GM21515 (cell line): ENCODE measurements at regions not wholly inside any gene's neighbourhood (a gene's known extent, or its start where the extent isn't known, plus 50 kb on each side); places are given as distances from the start of the nearest gene placed in this dataset.
"Not testable (repeated sequence)": the region's sequence is repeated elsewhere in the genome, so short reads cannot be mapped to it uniquely, and the experiment has no call there.

ENCODE experiments used
- ATAC-seq: cut with Tn5 transposase; IDR thresholded peaks from one replicate; pipeline ENCODE4 v1.9.1; 2021; ENCODE audit not compliant: unreplicated experiment

DNA sequence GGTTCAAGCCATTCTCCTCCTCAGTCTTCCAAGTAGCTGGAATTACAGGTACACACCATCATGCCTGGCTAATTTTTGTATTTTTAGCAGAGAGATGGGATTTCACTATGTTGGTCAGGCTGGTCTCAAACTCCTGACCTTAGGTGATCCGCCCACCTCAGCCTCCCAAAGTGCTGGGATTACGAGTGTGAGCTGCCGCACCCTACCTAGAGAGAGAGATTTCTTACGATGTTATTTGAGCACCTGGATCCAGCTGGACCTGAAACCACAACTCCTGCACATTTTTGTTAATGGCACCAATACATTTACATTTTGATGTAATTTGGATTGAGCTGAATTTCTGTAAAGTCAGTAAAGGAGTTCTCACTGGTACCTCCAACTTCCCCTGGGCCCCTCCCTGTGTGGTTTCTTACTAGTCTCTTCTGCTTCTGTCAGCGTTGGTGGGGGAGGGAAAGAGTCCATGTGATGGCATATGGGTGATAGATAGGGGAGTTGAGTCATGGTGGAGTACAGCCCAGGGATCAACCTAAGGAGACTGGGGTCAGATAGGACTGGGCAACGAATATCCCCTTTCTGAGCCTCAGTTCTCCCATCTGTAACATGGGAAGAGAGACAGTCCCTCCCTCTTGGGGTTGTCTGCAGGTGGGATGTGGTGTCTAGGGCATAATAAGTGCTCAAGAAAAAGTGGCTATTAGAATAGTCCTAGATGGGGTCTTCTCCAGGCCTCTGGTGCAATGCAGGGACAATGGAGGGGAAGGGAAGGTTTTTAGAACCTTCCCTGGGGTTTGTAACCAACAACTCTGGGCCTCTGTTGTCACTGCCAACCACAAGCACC lies 83.3 kb upstream of the MED13L start:
- ATAC-seq: no peak

DNA sequence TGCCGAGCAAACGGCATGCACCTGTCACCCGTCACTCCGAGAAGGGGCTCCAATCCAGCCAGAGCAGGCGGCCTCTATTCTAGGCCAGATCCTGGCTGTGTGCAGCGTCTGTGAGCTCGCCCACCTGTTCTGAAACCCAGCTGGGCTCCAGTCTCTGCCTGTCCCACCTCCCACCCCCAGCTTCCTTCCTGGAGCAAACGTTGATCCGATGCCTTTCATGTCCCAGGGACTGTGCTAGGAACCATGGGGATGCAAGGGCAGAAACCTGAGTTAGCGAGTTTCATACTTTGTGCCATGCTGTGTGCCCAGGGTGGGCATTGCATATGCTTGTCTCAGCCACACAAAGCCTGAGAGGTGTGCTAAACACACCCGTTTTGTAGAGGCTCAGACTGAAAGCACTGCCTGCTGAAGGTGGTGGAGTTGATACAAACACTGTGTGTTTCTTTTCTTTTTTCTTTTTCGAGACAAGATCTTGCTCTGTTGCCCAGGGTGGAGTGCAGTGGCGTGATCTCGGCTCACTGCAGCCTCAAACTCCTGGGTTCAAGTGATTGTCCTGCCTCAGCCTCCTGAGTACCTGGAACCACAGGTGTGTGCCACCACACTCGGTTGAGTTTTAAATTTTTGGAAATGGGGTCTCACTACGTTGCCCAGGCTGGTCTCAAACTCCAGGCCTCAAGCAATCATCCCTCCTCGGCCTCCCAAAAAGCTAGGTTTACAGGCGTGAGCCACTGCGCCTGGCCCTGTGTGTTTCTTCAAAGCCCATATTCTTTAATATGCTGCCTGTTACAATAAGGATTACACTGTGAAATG lies 84.1 kb upstream of the MED13L start:
- no peak for ATAC-seq

DNA sequence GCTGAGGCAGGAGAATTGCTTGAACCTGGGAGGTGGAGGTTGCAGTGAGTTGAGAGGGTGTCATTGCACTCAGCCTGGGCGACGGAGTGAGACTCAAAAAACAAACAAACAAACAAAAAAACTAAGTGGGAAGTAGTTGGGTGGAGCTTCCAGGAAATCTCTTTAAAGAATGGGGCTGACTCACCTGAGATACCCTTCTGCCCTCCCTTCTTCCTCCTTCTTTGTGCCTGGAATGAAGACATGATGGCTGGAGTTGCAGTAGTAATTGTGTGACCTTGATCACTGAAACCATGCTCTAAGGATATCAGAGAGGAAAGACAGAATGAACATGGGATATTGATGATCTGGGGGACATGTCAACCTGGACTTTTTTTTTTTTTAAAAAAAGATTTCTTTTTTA lies 87.6 kb upstream of the MED13L start:
- no peak for ATAC-seq

DNA sequence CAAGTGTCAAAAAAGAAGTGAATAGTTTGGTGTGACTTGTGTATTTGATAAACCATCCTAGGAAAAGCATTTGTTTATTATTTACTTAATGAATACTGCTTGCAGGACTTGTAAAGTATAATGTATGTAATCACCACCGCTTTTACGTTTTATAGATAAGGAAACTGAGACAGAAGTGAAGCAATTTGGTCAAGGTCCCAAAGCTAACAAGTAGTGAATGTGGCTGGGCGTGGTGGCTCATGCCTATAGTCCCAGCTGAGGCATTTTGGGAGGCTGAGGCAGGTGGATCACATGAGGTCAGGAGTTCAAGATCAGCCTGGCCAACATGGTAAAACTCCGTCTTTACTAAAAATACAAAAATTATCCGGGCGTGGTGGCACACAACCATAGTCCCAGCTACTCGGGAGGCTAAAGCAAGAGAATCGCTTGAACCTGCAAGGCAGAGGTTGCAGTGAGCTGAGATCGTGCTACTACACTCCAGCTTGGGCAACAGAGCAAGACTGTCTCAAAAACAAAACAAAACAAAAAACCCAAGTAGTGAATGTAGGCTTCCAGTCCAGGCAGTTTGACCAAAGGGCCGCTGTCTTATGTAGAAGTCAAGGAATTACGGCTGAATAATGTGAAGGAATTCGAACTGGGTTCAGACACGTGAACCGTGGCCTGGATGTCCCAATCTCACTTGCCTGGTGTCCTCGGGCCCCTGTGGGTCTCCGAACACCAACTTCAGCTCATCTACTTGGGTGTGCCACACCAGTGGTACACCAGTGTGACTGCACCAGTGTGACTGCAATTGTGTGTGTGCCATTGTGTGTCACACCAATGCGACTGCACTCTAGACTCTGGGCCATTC lies 88.3 kb upstream of the MED13L start:
- ATAC-seq: no peak

DNA sequence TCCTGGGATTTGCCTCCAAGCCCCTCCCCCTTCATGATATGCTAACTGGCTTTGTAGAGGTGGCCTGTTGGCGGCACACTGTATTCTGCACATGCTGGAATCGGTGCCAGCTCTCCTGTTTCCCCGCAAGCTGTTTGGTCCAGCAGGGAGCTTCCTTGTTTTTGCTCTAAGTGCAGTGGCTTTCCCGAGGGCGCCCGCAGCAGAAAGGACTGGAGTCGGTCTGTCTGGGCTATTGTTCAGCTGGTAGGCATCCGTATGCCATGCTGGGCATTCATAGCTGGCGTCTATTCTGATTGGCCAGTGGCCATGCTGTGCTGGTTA lies 88.9 kb upstream of the MED13L start:
- ATAC-seq: no peak

DNA sequence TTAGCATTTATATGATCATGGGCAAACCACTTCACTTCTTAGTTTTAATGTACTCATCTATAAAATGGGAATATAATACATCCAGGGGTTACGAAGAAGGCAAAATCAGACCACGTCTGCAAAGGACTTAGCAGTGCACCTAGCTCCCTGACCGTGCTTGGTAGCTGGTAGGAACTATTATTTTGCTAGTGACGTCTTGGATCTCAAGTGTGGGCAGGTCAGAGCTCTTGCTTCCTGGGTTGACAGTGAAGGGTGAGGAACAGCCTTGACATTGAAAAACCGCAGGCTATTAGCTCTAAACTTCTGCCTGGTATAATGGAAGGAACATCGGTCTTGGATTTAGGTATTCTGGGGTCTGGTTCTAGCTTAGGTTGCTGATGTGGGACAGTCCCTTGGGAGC lies 89.3 kb upstream of the MED13L start:
- no peak for ATAC-seq

DNA sequence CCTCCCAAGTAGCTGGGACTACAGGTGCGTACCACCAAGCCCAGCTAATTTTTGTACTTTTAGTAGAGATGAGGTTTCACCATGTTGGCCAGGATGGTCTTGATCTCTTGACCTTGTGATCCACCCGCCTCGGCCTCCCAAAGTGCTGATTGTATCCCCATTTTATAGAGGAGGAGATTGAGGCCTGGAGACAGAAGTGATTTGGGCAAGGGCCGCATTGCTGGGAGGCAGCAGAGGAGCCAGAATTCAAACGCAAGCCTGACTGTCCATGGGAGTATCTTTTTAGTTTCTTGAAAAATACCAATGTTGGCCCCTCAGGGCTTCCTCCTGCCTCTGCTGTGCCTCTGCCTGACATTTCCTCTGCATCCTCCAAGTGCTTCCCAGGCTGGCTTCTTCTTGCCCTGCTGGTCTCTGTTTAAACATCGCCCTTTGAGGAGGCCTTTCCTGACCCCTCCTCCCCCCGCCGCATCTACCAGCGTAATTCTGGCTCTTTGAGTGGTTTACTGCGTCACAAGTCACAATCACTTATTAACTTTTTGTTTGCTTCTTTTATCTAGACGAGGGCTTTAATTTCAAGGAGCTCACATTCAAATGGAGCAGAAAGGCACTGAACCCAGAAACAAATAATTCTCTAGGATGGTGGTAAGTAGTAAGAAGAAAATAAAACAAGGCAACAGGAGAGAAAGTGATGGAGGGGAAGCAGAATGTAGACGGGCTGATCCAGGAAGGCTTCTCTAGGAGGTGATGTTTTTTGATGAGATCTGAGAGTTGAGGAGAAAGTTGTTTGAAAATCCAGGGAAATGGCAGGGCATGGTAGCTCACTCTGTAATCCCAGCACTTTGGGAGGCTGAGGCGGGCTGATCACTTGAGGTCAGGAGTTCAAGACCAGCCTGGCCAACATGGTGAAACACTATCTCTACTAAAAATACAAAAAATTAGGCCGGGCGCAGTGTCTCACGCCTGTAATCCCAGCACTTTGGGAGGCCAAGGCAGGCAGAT lies 91.0 kb upstream of the MED13L start:
- ATAC-seq: no peak

DNA sequence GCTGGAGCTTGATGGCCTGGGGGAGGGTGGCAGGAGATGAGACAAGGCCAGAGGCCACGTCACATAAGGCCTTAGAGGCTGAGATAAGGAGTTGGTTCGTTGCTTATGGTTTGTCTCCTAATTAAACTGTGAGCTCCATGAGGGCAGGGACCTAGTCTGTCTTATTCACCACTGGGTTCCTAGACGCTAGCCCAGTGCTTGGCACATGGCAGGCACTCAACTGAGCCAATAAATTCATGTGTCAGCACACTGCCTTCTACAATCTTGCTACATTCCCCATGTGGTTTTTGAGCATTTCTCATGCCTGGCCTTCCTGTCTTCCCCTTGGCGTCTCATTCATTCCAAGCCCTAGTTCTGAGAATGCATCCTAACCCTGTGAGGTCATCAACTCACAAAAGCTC lies 92.5 kb upstream of the MED13L start:
- ATAC-seq: no peak

DNA sequence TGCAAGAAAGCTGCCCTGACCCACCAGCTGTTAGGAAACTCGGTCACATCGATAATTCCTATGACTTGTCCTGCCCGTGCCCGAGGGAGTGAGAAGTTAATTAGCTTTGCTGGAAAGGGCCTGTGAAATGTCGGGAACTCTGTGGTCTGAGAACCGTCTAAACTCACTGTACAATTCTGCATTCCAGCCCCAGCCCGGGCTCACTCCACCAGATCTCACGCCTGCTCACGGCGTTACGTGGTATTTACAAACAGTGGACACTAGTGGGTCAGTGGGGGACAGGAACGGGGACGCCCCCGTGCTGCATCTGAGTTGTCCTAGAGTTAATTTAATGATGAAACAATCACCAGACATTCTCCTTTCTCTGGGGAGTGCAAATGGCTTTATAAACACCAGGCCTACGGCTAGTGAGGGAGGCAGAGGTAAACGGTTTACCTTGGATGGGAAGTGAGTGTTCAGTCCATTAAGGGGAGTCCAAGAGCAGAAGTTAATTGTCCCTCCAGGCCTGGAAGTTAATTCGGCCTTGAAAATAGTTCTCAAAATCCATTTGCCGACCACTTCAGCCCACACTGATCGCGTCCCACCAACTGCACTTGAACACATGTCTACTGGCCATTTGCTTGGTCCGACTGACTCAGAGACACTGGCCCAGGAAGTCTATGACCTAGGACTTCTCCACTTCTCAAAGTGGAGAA lies 93.5 kb upstream of the MED13L start:
- ATAC-seq: no peak

DNA sequence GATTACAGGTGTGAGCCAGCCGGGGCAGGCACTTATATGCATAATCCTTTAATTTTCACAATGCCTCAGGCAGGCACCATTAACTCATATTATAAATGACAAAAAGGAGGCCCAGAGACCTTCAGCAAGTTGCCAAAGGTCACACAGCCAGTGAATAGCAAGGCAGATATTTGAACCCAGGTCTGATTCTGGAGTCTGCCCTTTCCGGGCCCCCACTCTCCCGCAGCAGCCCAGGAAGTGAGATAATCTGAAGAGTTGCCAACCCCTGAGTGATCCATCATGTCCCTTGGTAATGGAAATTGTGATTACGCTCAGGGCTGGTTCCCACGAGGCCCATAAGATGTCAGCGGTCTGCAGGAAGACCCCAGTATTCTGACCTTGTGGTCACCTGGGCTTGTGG lies 95.3 kb upstream of the MED13L start:
- ATAC-seq: no peak

DNA sequence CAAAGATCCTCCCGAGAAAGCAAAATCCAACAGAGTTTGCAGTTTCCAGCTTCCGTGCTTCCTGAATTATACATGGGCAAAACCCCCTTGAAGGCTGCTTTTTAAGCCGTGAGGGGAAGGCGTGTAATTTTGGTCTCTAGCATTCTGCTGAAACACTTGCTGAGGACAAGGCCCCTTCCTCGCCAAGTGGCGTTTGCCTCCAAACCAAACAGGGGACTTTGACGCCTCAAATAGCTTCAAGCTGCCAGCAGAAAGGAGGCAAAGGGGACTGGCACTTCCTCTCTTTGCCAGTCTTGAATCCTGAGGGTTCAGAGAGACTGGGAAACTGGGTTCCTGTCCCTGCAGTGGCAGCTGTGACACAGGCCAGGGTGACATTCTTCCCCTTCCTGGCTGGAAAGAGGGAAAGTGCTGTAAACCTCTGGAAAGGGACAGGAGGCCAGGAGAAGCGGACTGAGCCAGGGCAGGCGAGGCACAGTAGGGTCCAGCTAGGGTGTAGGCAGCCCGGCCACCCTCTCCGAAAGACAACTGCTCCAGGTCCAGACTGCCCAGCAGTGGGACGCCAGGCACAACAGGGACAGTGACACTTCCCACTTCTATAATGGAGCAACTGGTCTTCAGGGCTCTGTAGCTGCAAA lies 96.2 kb upstream of the MED13L start:
- no peak for ATAC-seq

DNA sequence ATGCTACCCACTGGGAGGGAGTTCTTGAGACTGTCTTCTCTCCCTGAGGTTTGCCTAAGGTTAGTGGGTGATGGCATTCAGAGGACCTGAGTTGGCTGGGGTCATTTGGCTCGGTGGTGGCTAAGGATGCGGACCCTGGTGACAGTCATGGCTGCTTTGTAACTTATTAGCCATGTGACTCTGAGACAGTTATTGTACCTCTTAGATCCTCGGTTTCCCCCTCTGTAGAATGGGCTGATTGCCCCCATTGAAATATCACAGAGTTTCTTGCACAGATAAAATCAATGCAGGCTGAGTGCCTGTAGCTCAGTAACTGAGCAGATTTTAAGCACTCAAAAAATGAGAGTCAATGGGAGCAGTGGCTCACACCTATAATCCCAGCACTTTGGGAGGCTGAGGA lies 96.7 kb upstream of the MED13L start:
- no peak for ATAC-seq

DNA sequence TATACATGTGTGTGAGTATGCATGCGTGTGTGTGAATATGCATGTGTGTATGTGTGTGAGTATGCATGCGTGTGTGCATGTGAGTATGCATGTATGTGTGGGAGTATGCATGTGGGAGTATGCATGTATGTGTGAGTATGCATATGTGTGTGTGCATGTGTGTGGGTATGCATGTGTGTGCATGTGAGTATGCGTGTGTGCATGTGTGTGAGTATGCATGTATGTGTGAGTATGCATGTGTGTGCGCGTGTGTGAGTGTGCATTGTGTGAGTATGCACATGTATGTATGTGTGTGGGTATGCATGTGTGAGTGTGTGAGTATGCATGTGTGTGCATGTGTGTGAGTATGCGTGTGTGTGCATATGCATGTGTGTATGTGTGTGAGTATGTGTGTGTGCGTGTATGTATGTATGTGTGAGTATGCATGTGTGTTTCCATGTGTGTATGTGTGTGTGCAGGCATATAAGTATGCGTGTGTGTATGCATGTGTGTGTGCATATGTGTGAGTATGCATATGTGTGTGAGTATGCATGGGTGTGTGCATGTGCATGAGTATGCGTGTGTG lies 97.9 kb upstream of the MED13L start:
- ATAC-seq: no peak

DNA sequence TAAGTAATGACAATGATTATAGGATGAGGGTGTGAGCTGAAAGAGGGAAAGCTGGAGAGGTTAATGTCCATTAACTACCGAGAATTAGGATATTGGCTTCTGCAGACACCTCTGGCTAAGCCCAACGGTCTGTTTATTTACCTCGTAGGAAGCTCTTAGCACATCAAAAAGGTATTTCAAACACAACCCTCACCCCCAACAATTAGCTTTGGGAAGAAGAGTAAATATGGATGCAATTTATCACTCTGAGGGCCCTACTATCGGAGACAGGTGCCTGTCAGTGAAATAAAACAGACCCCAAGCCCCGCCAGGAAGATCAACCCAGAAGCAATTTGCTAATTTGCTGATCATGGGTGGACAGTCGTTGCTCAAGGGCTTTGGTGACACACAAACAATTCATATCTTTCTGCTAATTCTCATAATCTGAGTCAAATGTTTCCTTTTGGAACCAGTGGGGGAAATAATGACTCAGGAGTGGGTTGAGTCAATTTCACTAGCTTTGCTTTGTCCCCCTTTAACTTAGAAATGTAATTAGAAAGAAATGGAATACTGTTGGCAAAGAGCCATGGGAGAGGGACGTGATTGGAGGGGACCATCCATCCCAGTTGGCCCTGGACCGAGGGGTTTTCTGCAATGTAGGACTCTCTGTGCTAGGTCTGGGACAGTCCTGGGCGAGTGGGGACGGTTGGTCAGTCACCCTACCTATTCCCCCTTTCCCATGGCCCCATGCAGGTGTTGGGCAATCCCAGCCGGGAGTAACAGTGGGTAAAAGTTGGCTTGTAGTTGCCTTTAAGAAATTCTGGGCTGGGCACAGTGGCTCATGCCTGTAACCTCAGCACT lies 99.1 kb upstream of the MED13L start:
- no peak for ATAC-seq

DNA sequence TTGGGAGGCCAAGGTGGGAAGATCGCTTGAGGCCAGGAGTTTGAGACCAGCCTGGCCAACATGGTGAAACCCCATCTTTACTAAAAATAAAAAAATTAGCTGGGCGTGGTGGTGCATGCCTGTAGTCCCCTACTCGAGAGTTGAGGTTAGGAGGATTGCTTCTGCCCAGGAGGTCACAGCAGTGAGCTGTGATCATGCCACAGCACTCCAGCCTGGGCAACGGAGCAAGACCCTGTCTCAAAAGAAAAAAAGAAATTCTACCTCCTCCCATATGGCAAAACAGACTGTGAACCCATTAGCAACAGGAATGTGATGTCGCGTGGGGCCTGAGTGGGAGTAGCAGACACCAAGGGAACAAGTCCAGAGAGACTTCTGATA lies 99.7 kb upstream of the MED13L start:
- ATAC-seq: not testable (repeated sequence)

DNA sequence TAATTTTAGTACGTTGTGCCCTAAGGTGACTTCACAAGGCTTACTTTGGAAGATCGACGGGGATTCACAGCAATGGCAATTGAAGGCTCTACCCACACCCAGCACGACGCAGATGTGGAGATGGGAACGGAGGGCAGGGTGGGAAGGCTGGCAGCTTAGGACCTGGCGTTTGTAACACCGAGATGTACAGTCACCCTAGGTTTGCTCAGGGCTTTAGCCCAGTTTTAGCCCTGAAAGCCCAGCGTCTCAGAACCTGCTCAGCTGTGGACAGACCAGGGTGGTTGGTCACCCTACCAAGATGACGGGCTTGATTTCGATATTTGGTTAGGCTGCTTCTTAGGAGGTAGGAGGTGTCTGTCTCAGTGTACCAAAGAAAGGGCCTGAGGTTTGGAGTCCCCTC lies 100.5 kb upstream of the MED13L start:
- no peak for ATAC-seq

DNA sequence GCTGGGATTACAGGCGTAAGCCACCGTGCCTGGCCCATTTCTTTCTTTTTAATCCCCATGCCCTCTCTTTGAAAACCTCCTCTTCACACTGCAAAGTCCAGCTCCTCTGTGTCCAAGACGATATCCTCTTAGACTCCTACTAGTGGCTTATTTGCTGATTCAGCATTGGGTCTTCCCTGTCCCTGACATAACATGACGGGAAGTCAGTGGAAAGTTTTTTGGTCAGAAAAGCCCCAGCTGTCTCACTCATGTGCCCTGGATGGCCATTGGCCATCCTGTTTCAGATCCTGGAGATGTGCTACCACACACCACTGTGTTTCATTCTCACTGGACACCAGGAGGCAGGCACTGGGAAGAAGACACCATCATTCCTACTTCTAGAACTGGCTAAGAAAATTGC lies 102.6 kb upstream of the MED13L start:
- no peak for ATAC-seq

DNA sequence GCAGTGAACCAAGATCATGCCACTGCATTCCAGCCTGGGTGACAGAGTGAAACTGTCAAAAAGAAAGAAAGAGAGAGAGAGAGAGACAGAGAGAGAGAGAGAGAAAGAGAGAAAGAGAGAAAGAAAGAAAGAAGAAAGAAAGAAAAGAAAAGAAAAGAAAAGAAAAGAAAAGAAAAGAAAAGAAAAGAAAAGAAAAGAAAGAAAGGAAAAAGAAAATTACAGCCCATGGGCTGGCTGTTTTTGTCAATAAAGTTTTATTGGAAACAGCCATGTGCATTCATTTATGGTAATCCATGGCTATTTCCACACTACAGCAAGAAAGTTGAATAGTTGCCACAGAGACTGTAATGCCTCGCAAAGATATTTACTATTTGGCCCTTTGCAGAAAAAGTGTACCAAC lies 103.2 kb upstream of the MED13L start:
- not testable (repeated sequence) for ATAC-seq
